ENCODE measurements at regions not wholly inside any gene's neighbourhood (a gene's known extent, or its start where the extent isn't known, plus 50 kb on each side); places are given as distances from the start of the nearest gene placed in this dataset.

- no peaks in the 10 kb centered on the region for H3K4me1 ChIP-seq (ENCODE audit: insufficient read depth)
- 81% methylated on average over 4 of the region's 4 CpGs for WGBS
- H3K4me3 ChIP-seq (ENCODE audit: low read depth, low read length) = no peak overlapping the region
- no peak for DNase-seq (ENCODE audit: extremely low spot score)
- H3K27ac ChIP-seq (ENCODE audit: low read depth) = no peak overlapping the region
- no peaks in the 10 kb centered on the region for H3K36me3 ChIP-seq (ENCODE audit: insufficient read depth)
Observed at GRCh38 chr2:64228918-64229317, 84.7 kb upstream of the PELI1 start.

DNA sequence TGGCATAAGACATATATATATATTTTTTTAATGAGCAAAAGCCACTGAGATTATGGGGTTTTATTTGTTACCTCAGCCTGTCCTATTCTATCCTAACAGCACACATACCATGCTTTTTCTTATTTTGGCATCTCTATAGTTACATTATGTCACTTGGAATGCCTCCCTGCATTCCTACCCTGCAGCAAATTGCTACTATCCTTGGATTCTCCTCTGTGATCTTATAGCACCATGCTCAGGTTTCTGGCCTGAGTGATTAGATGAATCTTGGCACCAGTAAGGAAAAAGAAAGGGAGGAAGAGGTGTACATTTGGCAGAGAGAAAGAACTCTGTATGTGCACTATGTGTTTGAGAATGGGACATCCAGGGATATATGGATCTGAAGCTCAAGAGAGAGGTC, 86.3 kb upstream of the PELI1 start:
- no peak overlapping the region for H3K4me3 ChIP-seq (ENCODE audit: low read depth, low read length)
- H3K36me3 ChIP-seq (ENCODE audit: insufficient read depth) = no peaks in the 10 kb centered on the region
- H3K4me1 ChIP-seq (ENCODE audit: insufficient read depth) = no peaks in the 10 kb centered on the region
- DNase-seq (ENCODE audit: extremely low spot score) = no peak
- no peak overlapping the region for H3K27ac ChIP-seq (ENCODE audit: low read depth)

DNA sequence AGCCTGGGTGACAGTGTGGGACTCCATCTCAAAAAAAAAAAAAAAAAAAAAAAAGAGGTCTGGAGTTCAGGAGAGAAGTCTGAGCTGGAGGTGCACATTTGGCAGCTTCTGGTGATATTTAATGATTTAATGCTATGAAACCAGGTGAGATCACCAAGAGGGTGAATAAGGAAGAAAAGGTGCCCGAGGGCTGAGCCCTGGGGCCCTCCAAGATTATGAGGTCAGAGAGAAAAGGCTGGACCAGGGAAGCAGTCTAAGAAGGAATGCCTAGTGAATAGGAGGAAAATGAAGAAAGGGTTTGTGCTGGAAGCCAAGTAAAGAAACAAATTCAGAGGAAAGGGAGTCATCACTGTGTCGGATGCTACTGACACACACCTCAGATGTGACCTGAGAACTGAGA, 88.0 kb upstream of the PELI1 start:
- Histone ChIP-seq H3K36me3 (ENCODE audit: insufficient read depth) (no peaks in the 10 kb centered on the region), H3K27ac (ENCODE audit: low read depth) (no peak overlapping the region), H3K4me3 (ENCODE audit: low read depth, low read length) (no peak overlapping the region), H3K4me1 (ENCODE audit: insufficient read depth) (no peaks in the 10 kb centered on the region)
- WGBS = 98% methylated on average over 2 of the region's 2 CpGs
- DNase-seq (ENCODE audit: extremely low spot score) = no peak

DNA sequence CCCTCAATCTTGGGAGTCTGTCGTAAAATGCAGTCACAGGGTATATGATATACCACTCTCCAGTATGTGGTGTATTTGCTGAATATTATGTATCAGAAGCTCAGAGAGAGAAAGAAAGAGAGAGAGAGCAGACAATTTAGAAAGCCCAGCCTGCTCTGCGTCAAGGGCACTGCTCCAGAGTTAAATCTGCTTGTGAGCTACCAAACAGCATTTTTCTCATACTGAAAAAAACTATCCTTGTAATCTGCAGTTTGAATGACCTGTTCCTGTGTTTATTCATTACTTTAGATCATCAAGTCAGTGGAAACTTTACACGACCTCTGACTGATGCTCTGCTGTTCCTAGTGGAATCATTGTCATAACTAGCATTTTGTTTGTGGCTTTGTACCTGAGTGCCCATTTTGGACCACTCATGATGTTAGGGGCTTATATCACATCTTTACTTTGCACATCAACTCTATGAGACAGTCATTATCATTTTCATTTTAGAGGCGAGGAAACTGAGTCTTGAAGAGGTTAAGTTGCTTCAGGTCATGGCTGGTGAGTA, 89.2 kb upstream of the PELI1 start:
- no peaks in the 10 kb centered on the region for H3K36me3 ChIP-seq (ENCODE audit: insufficient read depth)
- no peak overlapping the region for H3K4me3 ChIP-seq (ENCODE audit: low read depth, low read length)
- no peak for DNase-seq (ENCODE audit: extremely low spot score)
- WGBS = 47% methylated on average over 4 of the region's 4 CpGs
- no peaks in the 10 kb centered on the region for H3K4me1 ChIP-seq (ENCODE audit: insufficient read depth)
- H3K27ac ChIP-seq (ENCODE audit: low read depth) = no peak overlapping the region

DNA sequence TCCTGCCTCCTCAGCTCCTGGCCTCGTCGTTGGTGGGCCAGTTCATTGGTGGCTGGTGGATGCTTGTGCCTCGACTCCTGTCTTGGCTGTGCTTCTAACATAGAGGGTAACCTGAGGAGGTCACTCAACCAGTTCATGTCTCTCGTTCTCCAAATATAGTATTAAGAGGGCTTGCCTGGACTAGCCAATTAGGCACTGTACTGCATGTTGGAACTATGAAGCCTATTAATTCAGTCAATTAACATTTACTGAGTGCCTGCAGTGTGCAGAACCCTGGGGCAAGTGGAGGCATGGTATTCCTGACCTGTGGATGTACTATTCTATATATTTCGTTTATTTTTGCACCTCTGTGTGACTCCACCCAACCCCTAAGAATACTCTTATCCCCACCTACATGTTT, 89.9 kb upstream of the PELI1 start:
- H3K27ac ChIP-seq (ENCODE audit: low read depth) = no peak overlapping the region
- H3K36me3 ChIP-seq (ENCODE audit: insufficient read depth) = no peaks in the 10 kb centered on the region
- 68% methylated on average over 5 of the region's 5 CpGs for WGBS
- DNase-seq (ENCODE audit: extremely low spot score) = no peak
- H3K4me1 ChIP-seq (ENCODE audit: insufficient read depth) = no peaks in the 10 kb centered on the region
- no peak overlapping the region for H3K4me3 ChIP-seq (ENCODE audit: low read depth, low read length)

GRCh38 chr2:64234785-64235184, 90.6 kb upstream of the PELI1 start:
- H3K4me1 ChIP-seq (ENCODE audit: insufficient read depth) = no peaks in the 10 kb centered on the region
- no peak overlapping the region for H3K4me3 ChIP-seq (ENCODE audit: low read depth, low read length)
- H3K27ac ChIP-seq (ENCODE audit: low read depth) = no peak overlapping the region
- no peaks in the 10 kb centered on the region for H3K36me3 ChIP-seq (ENCODE audit: insufficient read depth)
- WGBS = 74% methylated on average over 3 of the region's 3 CpGs
- DNase-seq (ENCODE audit: extremely low spot score) = no peak

- no peak for DNase-seq (ENCODE audit: extremely low spot score)
- WGBS = 89% methylated on average over 2 of the region's 2 CpGs
- H3K27ac ChIP-seq (ENCODE audit: low read depth) = no peak overlapping the region
- no peaks in the 10 kb centered on the region for H3K36me3 ChIP-seq (ENCODE audit: insufficient read depth)
- H3K4me3 ChIP-seq (ENCODE audit: low read depth, low read length) = no peak overlapping the region
- no peaks in the 10 kb centered on the region for H3K4me1 ChIP-seq (ENCODE audit: insufficient read depth)
Observed at GRCh38 chr2:64237266-64237665, 93.0 kb upstream of the PELI1 start.

DNA sequence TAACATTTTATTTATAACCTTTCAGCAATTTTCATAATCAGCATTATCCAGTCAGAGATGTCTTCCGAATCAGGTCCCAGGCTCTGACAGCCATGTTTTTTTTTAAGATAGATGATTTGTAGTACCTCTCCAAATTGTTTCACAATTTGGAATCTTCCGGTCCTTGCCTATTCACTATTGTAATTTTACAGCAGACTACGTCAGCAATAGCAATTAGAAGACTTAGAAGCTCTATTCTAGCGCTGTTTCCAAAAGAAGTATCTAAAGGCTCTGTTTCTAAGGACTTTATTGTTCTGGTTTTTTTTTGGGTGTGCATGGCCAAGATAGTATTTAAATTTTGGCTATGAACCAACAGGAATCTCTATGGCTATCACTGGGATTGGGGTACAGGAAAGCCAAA, 94.6 kb upstream of the PELI1 start:
- Histone ChIP-seq H3K4me1 (ENCODE audit: insufficient read depth) (no peaks in the 10 kb centered on the region), H3K36me3 (ENCODE audit: insufficient read depth) (no peaks in the 10 kb centered on the region), H3K4me3 (ENCODE audit: low read depth, low read length) (no peak overlapping the region), H3K27ac (ENCODE audit: low read depth) (no peak overlapping the region)
- DNase-seq (ENCODE audit: extremely low spot score) = no peak
- WGBS = 87% methylated on average over 4 of the region's 4 CpGs

DNA sequence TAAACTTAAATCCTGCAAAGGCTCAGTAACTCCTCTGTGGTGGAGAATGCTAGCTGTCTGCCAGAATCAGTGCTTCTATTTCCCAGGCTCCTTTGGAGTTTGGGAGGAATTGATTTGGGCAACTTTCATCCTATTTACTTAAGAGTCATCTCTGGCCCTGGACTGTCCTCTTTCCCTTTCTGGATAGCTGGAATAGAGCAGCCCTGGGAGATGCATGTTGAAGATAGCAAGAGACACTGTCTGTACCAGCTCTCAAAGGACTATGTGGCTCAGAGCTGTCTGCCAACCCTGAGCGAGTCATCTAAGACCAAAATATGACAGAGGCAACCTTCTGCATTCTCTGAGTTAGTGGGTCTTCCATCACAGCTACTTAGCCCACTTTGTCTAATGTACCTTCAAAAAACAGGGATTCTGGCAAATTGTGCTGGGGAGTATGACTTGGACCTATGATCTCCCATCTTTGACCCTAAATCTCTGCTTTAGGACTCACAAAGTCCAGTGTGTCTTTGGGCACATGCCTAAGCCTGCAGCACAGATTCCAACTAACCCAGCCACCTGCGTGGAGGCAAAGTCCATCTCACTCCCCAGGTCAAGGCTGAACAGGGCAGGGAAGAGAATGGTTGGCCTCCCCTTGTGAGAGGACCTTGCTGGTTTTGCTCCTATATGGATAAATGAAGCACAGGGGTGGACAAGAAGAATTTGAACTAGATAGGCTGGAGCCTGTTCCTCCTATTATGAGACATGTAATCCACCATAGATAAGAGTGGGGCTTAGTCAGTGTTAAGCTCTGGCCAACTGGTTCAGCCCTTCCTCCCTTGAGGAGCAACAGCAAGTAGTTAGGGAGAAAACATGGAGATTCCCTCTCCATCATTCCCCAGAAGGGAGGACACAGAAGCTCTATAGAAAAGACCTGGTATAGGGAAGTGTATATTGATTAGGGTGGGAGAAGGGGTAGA, 99.1 kb upstream of the PELI1 start:
- DNase-seq (ENCODE audit: extremely low spot score) = no peak
- no peaks in the 10 kb centered on the region for H3K4me1 ChIP-seq (ENCODE audit: insufficient read depth)
- WGBS = 96% methylated on average over 2 of the region's 2 CpGs
- no peaks in the 10 kb centered on the region for H3K36me3 ChIP-seq (ENCODE audit: insufficient read depth)
- no peak overlapping the region for H3K27ac ChIP-seq (ENCODE audit: low read depth)
- no peak overlapping the region for H3K4me3 ChIP-seq (ENCODE audit: low read depth, low read length)

- DNase-seq (ENCODE audit: extremely low spot score) = no peak
- Histone ChIP-seq H3K4me1 (ENCODE audit: insufficient read depth) (no peaks in the 10 kb centered on the region), H3K4me3 (ENCODE audit: low read depth, low read length) (no peak overlapping the region), H3K27ac (ENCODE audit: low read depth) (no peak overlapping the region), H3K36me3 (ENCODE audit: insufficient read depth) (no peaks in the 10 kb centered on the region)
- 97% methylated on average over 1 of the region's 1 CpG for WGBS
Observed at GRCh38 chr2:64244037-64244416, 99.8 kb upstream of the PELI1 start.

GRCh38 chr2:64245631-64246030, 101.4 kb upstream of the PELI1 start:
- no peak for DNase-seq (ENCODE audit: extremely low spot score)

GRCh38 chr2:64246962-64247361, 102.7 kb upstream of the PELI1 start:
- WGBS = 26% methylated on average over 1 of the region's 1 CpG
- no peak for DNase-seq (ENCODE audit: extremely low spot score)

More at GRCh38 chr2:64245631-64246030, 101.4 kb upstream of the PELI1 start:
- Histone ChIP-seq H3K4me3 (ENCODE audit: low read depth, low read length) (no peak overlapping the region), H3K27ac (ENCODE audit: low read depth) (no peak overlapping the region), H3K4me1 (ENCODE audit: insufficient read depth) (no peaks in the 10 kb centered on the region), H3K36me3 (ENCODE audit: insufficient read depth) (no peaks in the 10 kb centered on the region)
- whole genome bisulfite sequencing = 60% methylated on average over 4 of the region's 4 CpGs

GRCh38 chr2:64249426-64249825, 105.2 kb upstream of the PELI1 start:
- H3K27ac ChIP-seq (ENCODE audit: low read depth) = no peak overlapping the region
- H3K36me3 ChIP-seq (ENCODE audit: insufficient read depth) = no peaks in the 10 kb centered on the region
- no peak for DNase-seq (ENCODE audit: extremely low spot score)
- H3K4me1 ChIP-seq (ENCODE audit: insufficient read depth) = no peaks in the 10 kb centered on the region
- 89% methylated on average over 3 of the region's 3 CpGs for WGBS
- H3K4me3 ChIP-seq (ENCODE audit: low read depth, low read length) = no peak overlapping the region

More at GRCh38 chr2:64246962-64247361, 102.7 kb upstream of the PELI1 start:
- H3K4me1 ChIP-seq (ENCODE audit: insufficient read depth) = no peaks in the 10 kb centered on the region
- no peak overlapping the region for H3K27ac ChIP-seq (ENCODE audit: low read depth)
- H3K36me3 ChIP-seq (ENCODE audit: insufficient read depth) = no peaks in the 10 kb centered on the region
- H3K4me3 ChIP-seq (ENCODE audit: low read depth, low read length) = no peak overlapping the region

GRCh38 chr2:64250063-64250462, 105.8 kb upstream of the PELI1 start:
- H3K36me3 ChIP-seq (ENCODE audit: insufficient read depth) = no peaks in the 10 kb centered on the region
- no peak for DNase-seq (ENCODE audit: extremely low spot score)
- no peak overlapping the region for H3K27ac ChIP-seq (ENCODE audit: low read depth)
- no peaks in the 10 kb centered on the region for H3K4me1 ChIP-seq (ENCODE audit: insufficient read depth)
- no peak overlapping the region for H3K4me3 ChIP-seq (ENCODE audit: low read depth, low read length)
- WGBS = 96% methylated on average over 2 of the region's 2 CpGs
